Fibroblast of mammary gland (primary cell): ENCODE measurements at regions not wholly inside any gene's neighbourhood (a gene's known extent, or its start where the extent isn't known, plus 50 kb on each side); places are given as distances from the start of the nearest gene placed in this dataset.

ENCODE experiments used
- DNase-seq: peaks from one replicate; pipeline ENCODE4 v3.0.0-alpha.2; 2010; ENCODE audit warnings: low read depth
- H3K4me3 ChIP-seq: 2 replicates; pipeline ENCODE4 v1.5.1; 2011; ENCODE audit warnings: low read depth, mild to moderate bottlenecking, low read length, moderate library complexity; ENCODE audit not compliant: control insufficient read depth
- TF ChIP-seq, protein P1 (sequence below): conservative IDR thresholded peaks from 2 replicates; pipeline ENCODE4 v1.5.1; 2011; ENCODE audit warnings: low read depth, low read length, inconsistent platforms; ENCODE audit not compliant: control insufficient read depth, insufficient read depth

DNA sequence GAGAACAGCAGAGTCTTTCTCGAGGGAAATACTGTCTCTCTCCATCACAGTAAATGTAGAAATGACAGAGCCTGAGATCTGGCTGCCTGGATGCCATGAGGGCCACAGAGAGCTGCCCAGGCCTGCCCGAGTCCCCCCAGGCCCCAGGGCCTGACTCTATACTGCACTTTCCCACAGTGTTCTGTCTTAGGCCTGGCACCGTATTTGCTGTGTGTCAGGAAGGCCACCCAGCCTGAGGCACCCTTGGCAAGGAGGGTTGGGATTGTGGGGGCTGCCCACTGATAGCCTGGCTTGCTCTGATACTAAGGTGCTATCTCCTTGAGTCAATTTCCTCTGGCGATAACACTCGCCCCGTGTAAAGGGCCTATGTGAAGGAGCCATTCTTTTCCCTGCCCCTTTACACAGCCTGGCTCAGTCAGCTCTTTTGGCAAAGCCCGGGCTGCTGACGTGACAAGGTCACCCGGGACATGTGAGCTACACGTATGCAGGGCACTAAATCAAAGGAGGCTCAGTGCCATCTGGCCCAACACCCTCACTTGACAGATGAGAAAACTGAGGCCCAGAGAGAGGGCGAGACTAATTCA, 630.1 kb upstream of the KLF4 start:
- H3K4me3 ChIP-seq, result no peak overlapping the region
- no peak for DNase-seq
- TF ChIP-seq, protein P1, sequence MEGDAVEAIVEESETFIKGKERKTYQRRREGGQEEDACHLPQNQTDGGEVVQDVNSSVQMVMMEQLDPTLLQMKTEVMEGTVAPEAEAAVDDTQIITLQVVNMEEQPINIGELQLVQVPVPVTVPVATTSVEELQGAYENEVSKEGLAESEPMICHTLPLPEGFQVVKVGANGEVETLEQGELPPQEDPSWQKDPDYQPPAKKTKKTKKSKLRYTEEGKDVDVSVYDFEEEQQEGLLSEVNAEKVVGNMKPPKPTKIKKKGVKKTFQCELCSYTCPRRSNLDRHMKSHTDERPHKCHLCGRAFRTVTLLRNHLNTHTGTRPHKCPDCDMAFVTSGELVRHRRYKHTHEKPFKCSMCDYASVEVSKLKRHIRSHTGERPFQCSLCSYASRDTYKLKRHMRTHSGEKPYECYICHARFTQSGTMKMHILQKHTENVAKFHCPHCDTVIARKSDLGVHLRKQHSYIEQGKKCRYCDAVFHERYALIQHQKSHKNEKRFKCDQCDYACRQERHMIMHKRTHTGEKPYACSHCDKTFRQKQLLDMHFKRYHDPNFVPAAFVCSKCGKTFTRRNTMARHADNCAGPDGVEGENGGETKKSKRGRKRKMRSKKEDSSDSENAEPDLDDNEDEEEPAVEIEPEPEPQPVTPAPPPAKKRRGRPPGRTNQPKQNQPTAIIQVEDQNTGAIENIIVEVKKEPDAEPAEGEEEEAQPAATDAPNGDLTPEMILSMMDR, result no peak

DNA sequence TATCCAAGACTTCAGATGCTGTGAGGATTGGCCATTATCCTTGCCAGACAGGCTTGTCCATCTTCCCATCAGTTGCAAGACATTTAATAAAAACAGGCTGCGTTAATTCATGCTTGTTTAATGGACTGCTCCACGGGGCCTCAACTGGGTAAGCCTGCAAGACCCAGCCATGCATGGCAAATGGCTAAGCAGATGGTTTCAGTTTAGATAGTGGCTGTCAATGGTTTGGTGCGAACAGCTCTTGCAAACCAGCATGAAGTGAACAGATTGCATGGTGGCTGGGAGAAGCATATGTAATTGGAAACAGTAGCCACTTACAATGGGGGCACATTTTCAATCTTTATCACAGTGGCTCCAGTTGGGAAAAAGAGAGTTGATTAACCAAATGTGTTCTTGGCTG, 628.2 kb upstream of the KLF4 start:
- TF ChIP-seq, protein P1, result no peak
- no peak for DNase-seq
- no peak overlapping the region for H3K4me3 ChIP-seq

DNA sequence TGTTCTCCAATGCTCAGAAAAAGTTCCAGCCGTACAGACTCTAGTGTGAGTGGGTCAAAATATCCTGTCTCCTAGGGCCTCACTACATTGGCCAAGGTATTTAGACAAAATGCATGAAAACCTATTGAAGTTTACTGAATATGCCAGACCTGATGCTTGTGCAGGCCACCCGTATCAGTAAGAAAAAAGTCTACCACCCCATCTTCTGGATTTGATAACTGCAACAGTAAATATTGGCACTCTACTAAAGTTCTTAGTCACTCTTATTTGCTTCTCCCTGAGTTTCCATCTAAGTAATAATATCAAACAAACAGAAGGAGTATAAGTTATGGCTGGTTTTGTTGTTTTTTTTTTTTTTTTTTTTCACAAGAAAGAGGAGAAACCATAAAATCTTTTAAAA, 627.7 kb upstream of the KLF4 start:
- TF ChIP-seq, protein P1, result no peak
- no peak for DNase-seq

DNA sequence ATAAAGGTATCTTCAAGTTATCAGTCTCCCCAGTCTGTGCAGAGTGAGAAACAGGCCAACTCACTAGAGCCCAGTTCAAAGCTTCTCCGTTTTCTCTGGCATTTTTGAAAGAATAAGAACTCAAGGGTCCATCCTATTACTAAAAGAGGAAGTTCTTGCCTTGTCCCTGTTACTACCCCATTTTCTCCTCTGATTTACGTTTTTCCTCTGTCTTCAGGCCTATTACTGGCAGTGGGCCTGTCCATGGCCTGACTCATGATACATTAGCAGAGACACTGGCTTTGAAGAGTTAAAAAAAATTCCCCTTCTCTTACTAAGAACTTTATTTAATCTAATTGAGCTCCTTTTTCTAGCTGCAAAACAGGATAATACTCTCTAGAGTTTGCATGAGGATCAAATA, 624.0 kb upstream of the KLF4 start:
- peak; percentile 21 for DNase-seq
- no peak overlapping the region for H3K4me3 ChIP-seq
- TF ChIP-seq, protein P1, result no peak

More for the DNA sequence above, 627.7 kb upstream of the KLF4 start:
- H3K4me3 ChIP-seq, result no peak overlapping the region

DNA sequence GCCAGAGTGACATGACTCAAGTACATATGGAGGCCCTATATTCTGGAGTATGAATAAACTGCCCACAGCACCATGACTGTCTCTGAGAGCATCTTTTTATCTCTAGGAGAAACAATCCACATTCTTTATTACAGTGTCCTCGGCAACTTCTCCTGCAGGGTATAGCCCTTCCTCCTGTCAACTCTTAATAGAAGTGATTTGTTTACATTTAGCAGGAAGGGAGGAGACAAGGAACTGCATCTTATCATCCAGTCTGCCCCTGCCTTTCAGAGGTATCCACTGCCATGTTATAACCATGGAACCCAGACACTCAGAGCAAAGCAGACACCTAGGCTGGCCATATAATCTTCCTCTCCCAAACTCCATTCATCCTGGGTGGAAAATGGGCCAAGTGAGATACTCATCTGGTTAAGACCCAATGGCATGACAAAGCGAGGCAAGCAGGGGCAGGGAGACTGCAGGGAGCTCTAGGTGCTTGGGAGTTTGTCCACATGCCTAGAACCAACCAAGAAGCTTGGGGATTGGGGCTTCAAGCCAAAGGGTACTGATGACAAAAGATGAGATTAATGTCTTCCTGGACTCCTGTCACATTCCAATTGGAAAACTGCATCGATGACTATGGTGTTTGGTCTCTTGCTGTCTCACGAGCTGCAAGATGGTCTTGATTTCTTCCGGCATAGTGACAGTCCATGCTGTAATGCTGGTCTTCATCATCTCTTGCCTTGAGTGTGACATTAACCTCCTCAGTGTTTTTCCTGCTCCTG, 620.5 kb upstream of the KLF4 start:
- DNase-seq, result peak; percentile 27
- no peak overlapping the region for H3K4me3 ChIP-seq
- TF ChIP-seq, protein P1, result no peak

DNA sequence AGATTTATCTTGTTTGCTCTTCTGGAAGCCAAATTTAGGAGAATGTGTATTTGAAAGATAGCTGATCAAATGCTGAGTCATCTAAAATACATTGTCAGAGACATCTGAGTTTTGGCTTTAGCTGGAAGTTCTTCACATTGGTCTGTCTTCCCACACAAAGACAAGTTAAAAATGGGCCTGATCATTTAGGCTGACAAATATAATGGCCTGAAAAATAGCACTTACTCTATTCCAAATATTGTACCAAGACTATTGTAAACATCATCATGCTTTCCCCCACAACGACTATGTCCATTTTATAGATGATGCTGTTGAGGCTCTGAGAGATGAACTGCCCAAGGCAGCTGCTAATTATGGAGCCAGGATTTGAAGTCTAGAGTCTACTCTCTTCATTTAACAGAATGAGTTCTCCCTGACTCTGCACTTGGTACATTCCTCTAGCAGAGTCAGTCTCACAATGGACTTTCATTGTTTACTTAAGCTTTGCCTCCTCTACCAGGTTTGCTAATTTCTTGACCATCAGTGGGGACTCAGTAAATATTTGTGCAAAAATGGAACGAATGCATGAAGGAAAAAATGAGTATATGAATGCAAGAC, 619.4 kb upstream of the KLF4 start:
- no peak overlapping the region for H3K4me3 ChIP-seq
- peak; percentile 56 for DNase-seq
- TF ChIP-seq, protein P1, result no peak
